Suppressor macrophage treated with lipopolysaccharide for 1 hour (primary cell): ENCODE measurements at regions not wholly inside any gene's neighbourhood (a gene's known extent, or its start where the extent isn't known, plus 50 kb on each side); places are given as distances from the start of the nearest gene placed in this dataset.
"Not testable (repeated sequence)": the region's sequence is repeated elsewhere in the genome, so short reads cannot be mapped to it uniquely, and the experiment has no call there.

Experiments used
- DNase-seq, 3 donors: peaks; one replicate each; pipeline ENCODE4 v3.0.0-alpha.2; 2020 to 2022

DNA sequence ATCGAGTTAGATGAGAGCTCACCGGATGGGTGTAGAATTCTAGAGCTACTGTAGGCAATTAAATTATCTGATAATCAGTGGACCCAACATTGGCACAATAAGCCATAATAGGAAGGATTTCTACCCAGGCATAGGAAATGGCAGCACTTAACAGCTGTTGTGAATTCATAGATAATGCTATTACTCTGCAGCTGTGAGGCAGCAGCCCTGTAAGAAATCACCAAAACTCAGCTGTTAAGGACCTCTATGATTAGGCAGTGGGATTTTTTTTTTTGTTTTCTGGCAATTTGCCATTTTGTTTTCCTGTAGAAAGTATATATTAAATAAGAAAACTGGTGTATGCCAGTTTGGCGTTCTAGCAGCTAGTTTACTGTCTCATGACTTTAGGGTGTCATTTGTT, 609.1 kb upstream of the SLC35B3 start:
- DNase-seq = no peak

DNA sequence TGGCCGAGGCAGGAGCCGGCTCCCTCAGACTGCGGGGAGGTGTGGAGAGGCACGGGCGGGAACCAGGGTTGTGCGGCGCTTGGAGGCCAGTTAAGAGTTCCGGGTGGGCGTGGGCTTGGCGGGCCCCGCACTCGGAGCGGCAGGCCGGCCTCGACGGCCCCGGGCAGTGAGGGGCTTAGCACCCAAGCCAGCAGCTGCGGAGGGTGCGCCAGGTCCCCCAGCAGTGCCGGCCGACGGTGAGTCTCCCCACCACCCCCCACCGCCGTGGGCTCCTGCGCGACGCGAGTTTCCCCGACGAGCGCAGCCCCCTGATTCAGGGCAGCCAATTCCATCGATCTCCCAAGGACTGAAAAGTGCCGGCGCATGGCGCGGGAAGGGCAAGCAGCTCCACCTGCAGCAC, 605.4 kb upstream of the SLC35B3 start:
- no peak for DNase-seq

DNA sequence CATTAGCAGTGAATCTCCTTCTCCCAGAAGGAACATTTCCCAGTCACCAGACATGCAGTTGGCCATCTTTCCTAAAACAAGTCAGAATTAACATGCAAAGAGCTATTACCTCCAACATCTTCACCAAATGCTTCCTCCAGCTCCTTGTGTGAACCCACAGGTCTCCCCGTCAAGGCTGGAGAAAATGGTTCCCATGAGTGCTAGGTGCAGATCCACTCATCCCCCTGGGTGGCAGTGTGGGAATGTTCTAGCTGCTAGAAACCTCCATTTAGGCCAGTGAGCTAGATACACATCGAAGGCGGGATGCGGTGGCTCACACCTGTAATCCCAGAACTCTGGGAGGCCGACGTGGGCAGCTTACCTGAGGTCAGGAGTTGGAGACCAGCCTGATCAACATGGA, 603.9 kb upstream of the SLC35B3 start:
- no peak for DNase-seq

DNA sequence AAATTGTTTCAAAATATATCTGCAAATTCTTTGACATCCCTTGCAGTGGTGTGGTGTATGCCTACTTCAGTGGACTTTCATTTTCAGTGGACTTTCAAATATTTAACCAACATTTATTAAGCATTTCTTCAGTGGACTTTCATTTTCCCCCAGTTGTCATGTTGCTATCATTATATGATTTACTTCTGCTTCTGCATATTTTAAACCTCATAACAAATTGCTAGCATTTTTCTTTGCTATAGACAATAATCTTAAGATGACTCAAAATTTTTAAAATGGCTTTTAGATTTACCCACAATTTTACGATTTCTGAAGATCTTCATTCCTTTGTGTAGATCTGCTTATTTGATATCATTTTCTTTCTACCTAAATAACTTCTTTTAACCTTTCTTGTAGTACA, 592.7 kb upstream of the SLC35B3 start:
- DNase-seq = no peak

DNA sequence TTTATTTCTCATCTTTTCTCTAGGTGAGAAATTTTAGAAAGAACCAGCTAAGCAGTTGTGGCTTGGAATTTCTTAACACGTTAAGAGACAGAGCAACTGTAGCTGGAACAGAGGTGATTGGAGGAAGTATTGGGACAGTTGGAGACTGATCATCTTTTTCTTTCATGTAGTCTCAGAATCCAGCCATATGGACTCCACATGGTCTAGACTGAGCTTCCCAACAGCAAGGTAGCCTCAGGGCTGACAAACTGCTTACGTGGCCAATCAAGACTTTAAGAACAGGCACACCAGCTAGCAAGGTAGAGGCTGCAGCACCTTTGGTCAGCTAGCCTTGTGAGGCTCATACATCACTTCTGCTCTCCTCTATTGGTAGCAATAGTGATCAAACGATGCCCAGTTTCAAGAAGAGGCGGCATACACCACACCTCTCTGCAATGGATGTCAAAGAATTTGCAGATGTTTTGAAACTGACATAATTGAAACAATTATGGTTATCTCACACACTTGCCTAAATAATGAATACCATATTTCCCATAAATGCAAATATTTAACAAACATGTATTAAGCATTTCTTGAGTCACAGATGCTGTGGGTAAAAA, 590.5 kb upstream of the SLC35B3 start:
- DNase-seq = no peak

DNA sequence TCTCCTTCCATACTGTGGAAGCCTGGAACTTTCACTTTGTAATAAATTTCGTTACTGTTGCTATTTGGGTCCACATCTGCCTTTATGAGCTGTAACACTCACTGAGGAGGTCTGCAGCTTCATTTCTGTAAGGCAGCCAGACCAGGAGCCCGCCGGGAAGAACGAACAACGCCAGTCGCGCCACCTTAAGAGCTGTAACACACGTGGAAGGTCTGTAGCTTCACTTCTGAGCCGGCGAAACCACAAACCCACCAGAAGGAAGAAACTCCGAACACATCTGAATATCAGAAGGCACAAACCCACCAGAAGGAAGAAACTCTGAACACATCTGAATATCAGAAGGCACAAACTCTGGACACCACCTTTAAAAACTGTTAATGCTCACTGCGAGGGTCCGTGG, 589.9 kb upstream of the SLC35B3 start:
- no peak for DNase-seq

DNA sequence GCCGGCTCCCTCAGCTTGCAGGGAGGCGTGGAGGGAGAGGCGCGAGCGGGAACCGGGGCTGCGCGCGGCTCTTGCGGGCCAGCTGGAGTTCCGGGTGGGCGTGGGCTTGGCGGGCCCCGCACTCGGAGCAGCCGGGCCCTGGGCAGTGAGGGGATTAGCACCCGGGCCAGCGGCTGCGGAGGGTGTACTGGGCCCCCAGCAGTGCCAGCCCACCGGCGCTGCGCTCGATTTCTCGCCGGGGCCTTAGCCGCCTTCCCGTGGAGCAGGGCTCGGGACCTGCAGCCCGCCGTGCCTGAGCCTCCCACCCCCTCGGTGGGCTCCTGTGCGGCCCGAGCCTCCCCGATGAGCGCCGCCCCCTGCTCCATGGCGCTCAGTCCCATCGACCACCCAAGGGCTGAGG, 588.9 kb upstream of the SLC35B3 start:
- not testable (repeated sequence) for DNase-seq

DNA sequence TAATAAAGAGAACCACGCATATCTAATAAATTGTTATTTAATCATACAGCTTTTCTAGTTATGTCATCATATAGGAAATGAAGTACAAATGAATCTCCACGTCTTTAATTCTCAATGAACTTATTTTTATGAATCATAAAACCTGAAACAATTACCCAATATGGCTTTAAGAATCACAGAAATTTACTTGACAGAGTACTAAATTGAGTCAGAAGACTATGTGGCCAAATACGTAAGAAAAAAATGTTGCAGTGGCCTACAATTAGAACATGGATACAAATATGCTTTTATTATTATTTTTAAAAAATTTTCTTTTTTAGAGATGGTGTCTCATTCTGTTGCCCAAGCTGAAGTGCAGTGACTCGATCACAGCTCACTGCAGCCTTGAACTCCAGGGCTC, 584.7 kb upstream of the SLC35B3 start:
- no peak for DNase-seq

DNA sequence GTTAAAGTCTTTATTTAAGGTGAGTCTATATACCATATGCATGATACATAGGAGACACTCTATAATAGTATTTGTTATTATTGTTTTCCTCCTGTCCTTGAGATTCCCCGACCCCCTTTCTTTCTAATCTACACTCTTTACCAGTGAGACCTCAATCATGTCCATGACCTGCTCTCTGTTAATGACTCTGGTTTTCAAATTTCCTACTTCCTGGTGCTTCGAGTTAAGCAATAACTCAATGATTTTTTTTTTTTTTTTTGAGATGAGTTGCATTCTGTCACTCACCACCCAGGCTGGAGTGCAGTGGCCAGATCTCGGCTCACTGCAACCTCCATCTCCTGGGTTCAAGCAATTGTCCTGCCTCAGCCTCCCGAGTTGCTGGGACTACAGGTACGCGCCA, 574.6 kb upstream of the SLC35B3 start:
- no peak for DNase-seq

DNA sequence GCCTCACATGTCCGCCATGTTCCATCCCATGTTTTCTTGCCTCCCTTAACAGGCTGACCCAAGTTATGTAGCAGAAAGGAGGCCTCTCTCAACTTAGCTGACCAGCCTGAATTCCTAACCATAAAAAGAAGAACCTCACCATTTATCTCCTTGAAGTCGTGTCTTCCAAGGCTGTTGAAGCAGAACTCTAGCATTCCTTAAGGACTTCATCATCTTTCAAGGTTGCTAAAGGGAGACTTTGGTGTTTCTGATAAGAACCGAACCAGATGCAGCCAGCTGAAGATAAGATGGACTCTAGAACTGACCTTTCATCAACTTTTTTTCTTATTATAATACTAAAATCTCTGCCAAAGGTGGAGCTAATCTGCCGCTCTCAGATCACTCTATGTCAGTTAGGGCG, 571.7 kb upstream of the SLC35B3 start:
- DNase-seq = no peak

DNA sequence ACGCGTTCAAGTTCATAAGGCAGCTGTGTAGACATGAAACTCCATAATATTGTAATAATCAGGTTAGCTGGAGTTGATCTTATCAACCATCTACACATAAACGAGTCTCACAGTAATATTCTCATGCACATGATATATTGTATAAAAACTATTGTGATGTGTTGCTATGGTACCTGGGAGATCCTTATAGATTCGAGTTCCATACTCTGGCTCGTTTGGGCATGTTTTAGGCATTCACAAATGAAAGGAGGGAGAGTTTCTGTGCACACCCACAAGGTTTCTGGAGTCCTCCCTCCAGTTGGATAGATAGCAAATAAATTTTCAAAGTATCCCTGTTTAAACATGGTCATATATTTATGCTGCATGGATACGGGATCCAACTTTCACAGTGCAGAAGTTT, 567.5 kb upstream of the SLC35B3 start:
- DNase-seq = no peak

DNA sequence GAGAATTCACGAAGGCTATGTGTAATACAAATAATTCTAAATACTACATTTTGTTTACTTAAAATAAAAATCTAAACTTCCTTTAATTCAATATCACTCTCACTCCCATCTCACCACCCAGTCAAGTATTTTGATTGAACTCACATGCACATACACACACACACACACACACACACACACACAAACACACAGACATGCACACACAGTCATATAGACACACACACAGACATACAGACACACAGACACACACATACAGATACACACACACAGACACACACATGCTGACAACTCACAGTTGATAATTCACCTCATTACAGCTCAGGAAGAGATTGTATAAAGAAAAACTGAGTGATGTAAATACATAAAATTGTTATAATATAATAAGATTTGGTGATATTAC, 559.8 kb upstream of the SLC35B3 start:
- no peak for DNase-seq

DNA sequence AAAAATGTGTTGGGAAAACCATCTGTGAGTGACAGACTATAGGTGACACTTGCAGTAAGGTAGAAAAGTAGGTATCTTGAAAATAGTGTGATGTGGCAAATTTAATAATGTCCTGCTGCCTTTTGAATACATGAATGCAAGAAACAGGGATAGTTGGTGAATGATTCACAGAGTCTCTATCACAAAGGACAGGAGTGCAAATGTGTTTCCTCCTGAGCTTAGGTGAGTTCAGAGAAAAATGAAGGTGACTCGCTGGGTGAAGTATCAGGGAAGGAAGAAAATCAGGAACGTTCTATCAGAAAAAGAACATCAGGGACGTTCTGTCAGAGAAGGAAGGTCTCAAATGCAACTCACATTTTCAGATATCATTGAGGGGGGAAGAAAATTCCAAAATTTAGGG, 557.8 kb upstream of the SLC35B3 start:
- no peak for DNase-seq

DNA sequence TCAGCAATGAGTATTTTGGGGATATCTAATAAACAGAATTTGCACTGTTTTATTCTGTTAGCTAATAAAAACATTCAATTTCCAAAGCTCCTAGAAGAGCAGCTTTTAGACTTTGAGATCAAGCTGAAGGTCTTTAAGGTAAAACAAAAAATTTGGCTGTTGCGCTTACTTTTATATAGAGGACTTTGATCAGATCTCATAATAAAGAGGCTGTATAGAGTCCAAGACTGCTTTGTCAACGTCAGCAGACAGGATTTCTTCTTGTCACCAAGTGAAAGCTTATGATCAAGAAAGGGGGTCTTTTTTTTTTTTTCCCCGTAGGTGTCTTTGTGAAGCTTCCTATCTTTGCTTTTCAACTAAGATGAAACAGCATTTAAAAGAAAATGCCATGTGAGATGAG, 556.5 kb upstream of the SLC35B3 start:
- DNase-seq = no peak

DNA sequence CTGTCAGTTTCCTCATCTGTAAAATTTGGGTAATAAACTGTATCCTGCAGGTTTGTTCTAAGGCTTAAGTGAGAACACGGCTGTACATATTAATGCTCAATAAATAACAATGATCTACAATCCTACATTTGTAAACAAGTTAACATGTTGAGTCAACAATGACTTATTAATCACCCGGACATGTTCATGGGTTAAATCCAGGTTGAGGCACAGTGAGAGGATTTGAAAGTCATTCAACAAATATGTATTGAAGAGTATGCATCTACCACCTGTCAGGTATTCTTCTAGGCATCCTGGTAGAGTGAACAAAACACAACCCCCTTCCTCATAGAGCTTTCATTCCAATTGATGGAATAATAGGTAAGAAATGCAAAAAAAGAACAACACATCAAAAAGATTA, 554.7 kb upstream of the SLC35B3 start:
- DNase-seq = no peak

DNA sequence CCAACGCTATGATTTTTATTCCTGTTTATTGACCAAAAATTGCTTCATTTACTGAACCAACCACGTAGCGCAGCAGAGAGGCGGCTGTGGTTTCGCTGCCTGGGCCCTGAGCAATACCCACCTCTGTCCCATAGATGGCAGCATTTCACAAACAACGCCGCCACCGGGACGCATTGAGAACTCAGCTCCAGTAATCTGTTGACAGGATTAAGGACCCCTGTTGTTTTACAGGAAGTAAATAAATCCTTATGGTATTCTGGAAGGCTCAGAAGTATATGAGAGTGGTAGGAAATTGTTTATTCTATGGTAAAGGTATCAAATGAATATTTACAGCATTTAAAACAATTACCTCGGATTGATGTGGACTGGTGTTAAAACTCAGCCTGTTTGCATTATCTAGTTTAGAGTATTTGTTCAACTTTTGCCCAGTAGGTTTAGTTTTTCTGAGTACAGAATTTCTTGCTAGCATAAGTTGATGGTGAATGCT, 547.9 kb upstream of the SLC35B3 start:
- DNase-seq = peak; percentile 61 to 73 (median 68)

DNA sequence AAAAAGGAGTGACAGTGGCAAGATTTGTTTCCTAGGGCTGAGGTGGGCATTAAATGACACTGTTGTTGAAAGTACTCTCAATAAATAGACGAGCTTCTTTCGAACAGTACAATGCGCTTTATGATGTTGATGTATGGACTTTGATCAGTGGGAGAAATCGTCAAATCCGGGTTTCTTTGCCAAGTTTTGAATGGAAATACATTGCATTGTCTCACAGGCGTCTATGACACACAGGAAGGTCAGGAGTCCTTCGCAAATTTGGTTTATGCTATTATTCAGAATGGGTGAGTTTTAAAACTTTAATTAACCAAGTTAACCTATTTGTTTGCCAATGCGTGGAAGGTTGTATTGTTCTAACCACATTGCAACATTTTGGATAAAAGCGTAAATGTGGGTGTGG, 547.3 kb upstream of the SLC35B3 start:
- DNase-seq = peak in 1 of 3 donors; percentile 1

DNA sequence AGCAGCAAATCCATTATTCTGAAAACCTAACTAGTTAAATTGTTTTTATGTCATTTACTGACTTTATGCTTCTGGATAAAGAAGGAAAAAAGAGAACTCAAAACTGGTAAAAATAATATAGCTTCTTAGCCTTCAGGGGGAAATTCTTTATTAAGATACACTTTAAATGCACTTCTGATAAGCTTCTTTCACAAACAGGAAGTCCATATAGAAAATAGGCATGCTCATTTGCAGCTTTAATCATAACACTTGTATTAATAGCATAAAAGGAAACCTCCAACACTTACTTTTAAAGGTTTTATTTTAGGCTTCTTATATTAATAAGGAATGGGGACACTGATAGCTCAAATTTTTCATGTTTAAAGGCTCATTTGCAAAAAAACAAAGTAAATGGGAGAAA, 538.0 kb upstream of the SLC35B3 start:
- no peak for DNase-seq

DNA sequence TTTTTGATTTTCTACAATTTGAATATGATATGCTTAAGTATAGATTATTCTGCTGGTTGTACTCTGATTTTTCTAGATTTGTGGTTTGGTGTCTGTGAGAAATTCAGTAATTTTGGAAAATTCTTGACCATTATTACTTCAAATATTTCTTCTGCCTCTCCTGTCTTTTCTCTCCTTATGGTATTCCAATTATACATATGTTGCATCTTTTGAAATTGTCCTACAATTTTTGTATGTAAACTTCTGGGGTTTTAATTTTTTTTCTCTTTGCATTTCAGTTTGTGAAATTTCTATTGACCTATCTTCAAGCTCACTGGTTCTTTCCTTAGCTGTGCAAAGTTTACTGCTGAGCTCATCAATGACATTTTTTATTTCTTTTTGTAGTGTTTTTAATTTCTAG, 534.4 kb upstream of the SLC35B3 start:
- DNase-seq = no peak

DNA sequence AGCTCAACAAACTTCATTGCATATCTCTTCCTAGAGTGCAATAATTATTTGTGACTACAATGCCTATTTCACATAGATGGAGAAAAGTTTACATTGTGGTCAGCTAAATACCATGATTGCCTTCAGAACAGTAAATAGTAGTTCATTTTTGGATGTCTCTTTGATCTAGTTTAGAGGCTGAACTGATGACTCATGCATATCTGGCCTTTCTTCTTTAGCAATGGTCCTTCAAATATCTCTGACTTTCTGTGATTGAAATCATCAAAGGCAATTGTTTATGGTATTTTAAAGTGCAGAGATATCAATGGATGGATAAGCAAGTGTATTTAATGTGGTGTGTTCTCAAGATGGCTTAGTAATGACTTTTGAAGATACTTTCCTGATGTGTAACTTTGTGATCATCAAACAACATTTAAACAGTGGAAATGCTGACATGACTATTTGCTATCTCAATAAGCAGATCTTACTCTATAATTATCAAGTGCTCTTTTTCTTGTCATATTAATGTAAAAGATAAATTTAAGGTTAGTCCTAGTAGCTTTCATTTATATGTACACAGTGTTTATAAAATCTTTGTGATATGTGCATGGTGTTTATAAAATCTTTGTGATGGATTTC, 523.7 kb upstream of the SLC35B3 start:
- DNase-seq = no peak

DNA sequence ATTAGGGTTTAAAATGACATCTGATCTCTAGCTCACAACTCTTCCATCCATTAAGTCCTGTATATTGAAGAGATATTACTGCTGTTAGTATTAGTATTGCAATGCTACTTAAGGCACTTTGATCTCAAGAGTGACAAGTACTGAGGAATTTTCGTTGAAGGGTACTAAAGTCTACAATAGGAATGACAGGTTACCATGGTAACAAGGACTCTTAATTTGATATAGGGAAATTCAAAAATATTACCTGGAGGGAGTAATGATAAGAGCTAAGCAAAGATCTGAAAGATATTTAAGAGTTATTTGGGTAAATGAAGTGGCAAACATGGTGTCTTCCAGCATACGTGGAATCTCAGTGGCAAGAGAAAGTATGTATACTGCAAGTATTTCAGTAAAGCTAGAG, 518.0 kb upstream of the SLC35B3 start:
- no peak for DNase-seq

DNA sequence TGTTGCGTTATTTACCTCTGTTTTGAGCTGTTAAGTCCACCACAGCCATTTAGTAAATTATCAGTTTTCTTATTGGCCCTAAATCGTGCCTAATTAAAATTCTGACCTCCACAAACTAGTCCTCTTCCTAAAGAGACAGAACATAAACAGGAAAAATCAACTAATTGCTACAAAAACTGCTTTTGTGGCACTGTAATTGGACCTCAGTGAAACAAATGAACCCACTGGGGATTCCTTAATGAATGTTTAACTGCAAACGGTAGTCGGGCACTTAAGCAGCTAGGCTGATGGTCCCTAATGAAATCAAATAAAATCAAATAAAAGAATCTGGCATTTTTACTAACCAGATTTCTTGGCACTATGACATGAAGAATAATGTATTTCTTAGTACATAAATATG, 513.4 kb upstream of the SLC35B3 start:
- DNase-seq = no peak

DNA sequence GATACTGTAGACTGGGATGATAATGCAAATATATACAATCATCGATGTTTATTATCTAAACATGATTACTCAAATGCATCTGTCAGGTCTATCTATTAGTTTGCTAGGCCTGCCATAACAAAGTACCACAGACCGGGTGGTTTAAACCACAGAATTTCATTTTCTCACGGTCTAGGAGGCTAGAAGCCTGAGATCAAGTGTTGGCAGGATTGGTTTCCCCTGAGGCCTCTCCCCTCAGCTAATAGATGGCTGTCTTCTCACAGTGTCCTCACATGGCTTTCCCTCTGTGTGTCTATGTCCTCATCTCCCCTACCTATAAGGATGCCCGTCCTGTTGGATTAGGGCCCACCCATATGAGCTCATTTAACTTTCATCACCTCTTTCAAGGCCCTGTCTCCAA, 512.6 kb upstream of the SLC35B3 start:
- no peak for DNase-seq

DNA sequence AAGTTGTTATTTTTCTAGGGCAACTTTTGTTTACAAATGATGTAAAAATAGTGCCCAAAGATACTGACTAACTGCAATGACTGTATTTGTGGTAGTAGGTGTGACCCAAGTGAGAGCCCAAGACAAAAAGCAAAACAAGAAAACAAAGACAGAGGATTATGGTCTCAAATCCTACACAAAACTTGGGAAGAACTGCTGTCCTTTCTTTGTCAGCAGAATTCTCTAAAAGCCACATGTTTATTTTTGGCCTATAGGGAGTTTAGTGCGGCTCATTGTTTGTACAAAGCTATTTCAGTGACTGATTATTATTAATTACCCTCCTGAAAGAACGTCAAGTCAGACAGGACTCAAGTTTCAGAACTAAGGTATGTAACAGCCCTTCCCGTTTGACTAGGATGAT, 509.2 kb upstream of the SLC35B3 start:
- no peak for DNase-seq

DNA sequence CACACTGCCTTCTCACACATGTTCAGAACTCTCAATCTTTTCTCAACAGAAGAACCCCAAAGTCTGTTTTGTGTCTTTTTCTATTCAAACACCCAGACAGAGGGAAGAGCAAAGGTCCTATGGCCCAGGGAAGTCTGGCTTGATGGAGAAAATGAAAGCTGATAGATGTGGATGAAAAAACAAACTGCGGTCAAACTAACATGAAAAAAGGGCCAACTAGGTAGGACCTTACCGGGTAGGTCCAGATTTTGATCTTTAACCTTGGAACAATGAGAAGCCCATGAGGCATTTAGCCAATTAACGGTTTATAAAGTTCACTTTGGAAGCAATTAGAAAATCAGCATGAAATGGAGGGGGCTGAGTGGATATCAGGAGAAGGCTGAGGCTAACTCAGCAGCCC, 507.7 kb upstream of the SLC35B3 start:
- DNase-seq = no peak
